ENCODE measurements at regions not wholly inside any gene's neighbourhood (a gene's known extent, or its start where the extent isn't known, plus 50 kb on each side); places are given as distances from the start of the nearest gene placed in this dataset.

GRCh38 chr1:208892147-208892546 is 648.0 kb upstream of the PLXNA2 start:
- no peak overlapping the region for H3K4me3 ChIP-seq
- H3K4me1 ChIP-seq (replicated peaks): peaks cover 16% of the 10 kb centered on the region
- H3K9me3 ChIP-seq (replicated peaks): no peaks in the 10 kb centered on the region
- no peak for DNase-seq (ENCODE audit: low read depth in 1 of 2, low spot score in 2 of 2)
- no peaks in the 10 kb centered on the region for H3K27me3 ChIP-seq (replicated peaks)
- no peaks in the 10 kb centered on the region for H3K36me3 ChIP-seq
- no peak overlapping the region for H3K27ac ChIP-seq

GRCh38 chr1:208893251-208893650 is 649.1 kb upstream of the PLXNA2 start:
- H3K4me3 ChIP-seq: no peak overlapping the region
- H3K27ac ChIP-seq: no peak overlapping the region
- H3K9me3 ChIP-seq (replicated peaks): no peaks in the 10 kb centered on the region
- H3K27me3 ChIP-seq (replicated peaks): no peaks in the 10 kb centered on the region
- no peak for DNase-seq (ENCODE audit: low read depth in 1 of 2, low spot score in 2 of 2)
- no peaks in the 10 kb centered on the region for H3K36me3 ChIP-seq
- H3K4me1 ChIP-seq (replicated peaks): peaks cover 9% of the 10 kb centered on the region

- Histone ChIP-seq H3K27ac (no peak overlapping the region), H3K36me3 (no peaks in the 10 kb centered on the region), H3K4me3 (no peak overlapping the region), H3K9me3 (replicated peaks) (no peaks in the 10 kb centered on the region), H3K27me3 (replicated peaks) (no peaks in the 10 kb centered on the region), H3K4me1 (replicated peaks) (no peaks in the 10 kb centered on the region)
- no peak for DNase-seq (ENCODE audit: low read depth in 1 of 2, low spot score in 2 of 2)
Measured at GRCh38 chr1:208895181-208895580, 651.0 kb upstream of the PLXNA2 start.

GRCh38 chr1:208895820-208896219 is 651.6 kb upstream of the PLXNA2 start:
- Histone ChIP-seq H3K4me3 (no peak overlapping the region), H3K27ac (no peak overlapping the region)

GRCh38 chr1:208896768-208897167 is 652.6 kb upstream of the PLXNA2 start:
- DNase-seq (ENCODE audit: low read depth in 1 of 2, low spot score in 2 of 2): no peak
- H3K9me3 ChIP-seq (replicated peaks): no peaks in the 10 kb centered on the region
- no peaks in the 10 kb centered on the region for H3K27me3 ChIP-seq (replicated peaks)
- no peak overlapping the region for H3K27ac ChIP-seq
- H3K36me3 ChIP-seq: no peaks in the 10 kb centered on the region
- no peak overlapping the region for H3K4me3 ChIP-seq
- H3K4me1 ChIP-seq (replicated peaks): no peaks in the 10 kb centered on the region

More at GRCh38 chr1:208895820-208896219, 651.6 kb upstream of the PLXNA2 start:
- Histone ChIP-seq H3K27me3 (replicated peaks) (no peaks in the 10 kb centered on the region), H3K36me3 (no peaks in the 10 kb centered on the region), H3K4me1 (replicated peaks) (no peaks in the 10 kb centered on the region), H3K9me3 (replicated peaks) (no peaks in the 10 kb centered on the region)
- DNase-seq (ENCODE audit: low read depth in 1 of 2, low spot score in 2 of 2): no peak

GRCh38 chr1:208899438-208899837 is 655.3 kb upstream of the PLXNA2 start:
- H3K4me1 ChIP-seq (replicated peaks): no peaks in the 10 kb centered on the region
- no peak overlapping the region for H3K4me3 ChIP-seq
- no peaks in the 10 kb centered on the region for H3K9me3 ChIP-seq (replicated peaks)
- H3K36me3 ChIP-seq: no peaks in the 10 kb centered on the region
- DNase-seq (ENCODE audit: low read depth in 1 of 2, low spot score in 2 of 2): no peak
- no peak overlapping the region for H3K27ac ChIP-seq
- no peaks in the 10 kb centered on the region for H3K27me3 ChIP-seq (replicated peaks)

- Histone ChIP-seq H3K36me3 (no peaks in the 10 kb centered on the region), H3K9me3 (replicated peaks) (no peaks in the 10 kb centered on the region), H3K4me1 (replicated peaks) (no peaks in the 10 kb centered on the region), H3K4me3 (no peak overlapping the region), H3K27ac (no peak overlapping the region), H3K27me3 (replicated peaks) (no peaks in the 10 kb centered on the region)
- no peak for DNase-seq (ENCODE audit: low read depth in 1 of 2, low spot score in 2 of 2)
Measured at GRCh38 chr1:208903251-208903905, 659.2 kb upstream of the PLXNA2 start.

- no peak for DNase-seq (ENCODE audit: low read depth in 1 of 2, low spot score in 2 of 2)
- Histone ChIP-seq H3K36me3 (no peaks in the 10 kb centered on the region), H3K27me3 (replicated peaks) (no peaks in the 10 kb centered on the region), H3K4me3 (no peak overlapping the region), H3K27ac (no peak overlapping the region), H3K9me3 (replicated peaks) (no peaks in the 10 kb centered on the region), H3K4me1 (replicated peaks) (no peaks in the 10 kb centered on the region)
Measured at GRCh38 chr1:208907790-208908189, 663.6 kb upstream of the PLXNA2 start.

GRCh38 chr1:208909011-208909984 is 665.1 kb upstream of the PLXNA2 start:
- Histone ChIP-seq H3K4me1 (replicated peaks) (no peaks in the 10 kb centered on the region), H3K36me3 (no peaks in the 10 kb centered on the region), H3K9me3 (replicated peaks) (no peaks in the 10 kb centered on the region), H3K4me3 (no peak overlapping the region), H3K27me3 (replicated peaks) (no peaks in the 10 kb centered on the region), H3K27ac (no peak overlapping the region)
- DNase-seq (ENCODE audit: low read depth in 1 of 2, low spot score in 2 of 2): no peak

GRCh38 chr1:208910161-208910560 is 666.0 kb upstream of the PLXNA2 start:
- H3K27ac ChIP-seq: no peak overlapping the region
- H3K4me3 ChIP-seq: no peak overlapping the region
- no peaks in the 10 kb centered on the region for H3K9me3 ChIP-seq (replicated peaks)

GRCh38 chr1:208917281-208917680 is 666.2 kb upstream of the CAMK1G start:
- Histone ChIP-seq H3K4me3 (no peak overlapping the region), H3K27me3 (replicated peaks) (no peaks in the 10 kb centered on the region), H3K27ac (no peak overlapping the region), H3K9me3 (replicated peaks) (no peaks in the 10 kb centered on the region), H3K4me1 (replicated peaks) (peaks cover 20% of the 10 kb centered on the region), H3K36me3 (no peaks in the 10 kb centered on the region)
- no peak for DNase-seq (ENCODE audit: low read depth in 1 of 2, low spot score in 2 of 2)

More at GRCh38 chr1:208910161-208910560, 666.0 kb upstream of the PLXNA2 start:
- no peaks in the 10 kb centered on the region for H3K36me3 ChIP-seq
- no peaks in the 10 kb centered on the region for H3K27me3 ChIP-seq (replicated peaks)
- no peaks in the 10 kb centered on the region for H3K4me1 ChIP-seq (replicated peaks)
- no peak for DNase-seq (ENCODE audit: low read depth in 1 of 2, low spot score in 2 of 2)

GRCh38 chr1:208917723-208918122 is 665.8 kb upstream of the CAMK1G start:
- no peaks in the 10 kb centered on the region for H3K27me3 ChIP-seq (replicated peaks)
- H3K4me3 ChIP-seq: no peak overlapping the region
- H3K4me1 ChIP-seq (replicated peaks): peaks cover 20% of the 10 kb centered on the region
- H3K36me3 ChIP-seq: no peaks in the 10 kb centered on the region
- no peak for DNase-seq (ENCODE audit: low read depth in 1 of 2, low spot score in 2 of 2)
- no peaks in the 10 kb centered on the region for H3K9me3 ChIP-seq (replicated peaks)
- no peak overlapping the region for H3K27ac ChIP-seq

- Histone ChIP-seq H3K9me3 (replicated peaks) (no peaks in the 10 kb centered on the region), H3K27me3 (replicated peaks) (no peaks in the 10 kb centered on the region), H3K36me3 (no peaks in the 10 kb centered on the region), H3K4me1 (replicated peaks) (peaks cover 20% of the 10 kb centered on the region), H3K4me3 (no peak overlapping the region), H3K27ac (0 out of 2 replicates have a peak overlapping the region, but pooled peaks have one; percentile 22)
- no peak for DNase-seq (ENCODE audit: low read depth in 1 of 2, low spot score in 2 of 2)
Measured at GRCh38 chr1:208918160-208918559, 665.4 kb upstream of the CAMK1G start.

GRCh38 chr1:208919371-208919770 is 664.1 kb upstream of the CAMK1G start:
- H3K36me3 ChIP-seq: no peaks in the 10 kb centered on the region
- no peaks in the 10 kb centered on the region for H3K9me3 ChIP-seq (replicated peaks)
- peaks cover 20% of the 10 kb centered on the region for H3K4me1 ChIP-seq (replicated peaks)
- peak in 1 of 2 experiments; percentile 75 for DNase-seq (ENCODE audit: low read depth in 1 of 2, low spot score in 2 of 2)
- H3K27me3 ChIP-seq (replicated peaks): no peaks in the 10 kb centered on the region
- no peak overlapping the region for H3K4me3 ChIP-seq
- peak overlapping the region; percentile 68 for H3K27ac ChIP-seq

Data from SJSA1 (cell line).